IMR-90 (cell line): ENCODE measurements at regions not wholly inside any gene's neighbourhood (a gene's known extent, or its start where the extent isn't known, plus 50 kb on each side); places are given as distances from the start of the nearest gene placed in this dataset.

Experiments used
- ATAC-seq: fragments of 200-7000 bp; cut with Tn5 transposase; 2 replicates; pipeline ENCODE4 v1.9.1; 2020; ENCODE audit warnings: low read depth, mild to moderate bottlenecking, moderate library complexity
- BruUV-seq: library from RNA; stranded (reverse); fragments of 400-500 nt; replicated peaks from 2 replicates; lab custom pipeline; 2021; lab: Mats Ljungman, UMichigan
- CTCF ChIA-PET: fragments of 300-600 bp; formaldehyde crosslinking; extraction: SDS; loops from one replicate; lab custom pipeline; 2021; ENCODE audit warnings: antibody characterized with exemption; lab: Yijun Ruan, JAX
- POLR2A ChIA-PET: fragments of 300-600 bp; sonication (Branson Sonifier 250); formaldehyde crosslinking; loops from one replicate; lab custom pipeline; 2022; ENCODE audit warnings: antibody characterized with exemption; ENCODE audit not compliant: unreplicated experiment; lab: Charles Lee
- DNase-seq: peaks from one replicate; pipeline ENCODE4 v3.0.0; 2013
- H2AFZ ChIP-seq: replicated peaks from 2 replicates; pipeline ENCODE3; 2013; ENCODE audit warnings: low read length, mild to moderate bottlenecking; ENCODE audit not compliant: poor library complexity
- H2AK5ac ChIP-seq: 2 replicates; pipeline ENCODE4 v1.6.1; 2013; ENCODE audit warnings: low read depth, low read length, inconsistent platforms
- H2AK9ac ChIP-seq: replicated peaks from 2 replicates; pipeline ENCODE3; 2013; ENCODE audit warnings: mild to moderate bottlenecking, low read depth, low read length, moderate library complexity; ENCODE audit not compliant: poor library complexity
- H2BK120ac ChIP-seq: 2 replicates; pipeline ENCODE4 v1.6.1; 2013; ENCODE audit warnings: low read depth, low read length, inconsistent platforms
- H2BK15ac ChIP-seq: 3 replicates; pipeline ENCODE4 v1.6.1; 2013; ENCODE audit warnings: low read depth, low read length, inconsistent platforms
- H2BK20ac ChIP-seq: 2 replicates; pipeline ENCODE4 v1.6.1; 2013; ENCODE audit warnings: low read depth, mild to moderate bottlenecking, inconsistent platforms, low read length, moderate library complexity
- H2BK5ac ChIP-seq: 2 replicates; pipeline ENCODE4 v1.6.1; 2013; ENCODE audit warnings: mild to moderate bottlenecking, low read depth, low read length, inconsistent platforms; ENCODE audit not compliant: poor library complexity, severe bottlenecking
- H3K14ac ChIP-seq: replicated peaks from 2 replicates; pipeline ENCODE4 v1.6.1; 2013; ENCODE audit warnings: low read depth, low read length, inconsistent platforms
- H3K18ac ChIP-seq: 2 replicates; pipeline ENCODE4 v1.6.1; 2013; ENCODE audit warnings: low read depth, low read length, control low read depth
- H3K23ac ChIP-seq: 2 replicates; pipeline ENCODE4 v1.6.1; 2013; ENCODE audit warnings: low read depth, low read length, inconsistent platforms
- H3K27ac ChIP-seq: 2 replicates; pipeline ENCODE4 v1.5.1; 2013; ENCODE audit warnings: mild to moderate bottlenecking, control low read depth, low read length; ENCODE audit not compliant: insufficient read depth
- H3K27me3 ChIP-seq: 2 replicates; pipeline ENCODE4 v1.6.1; 2013; ENCODE audit warnings: low read length; ENCODE audit not compliant: control insufficient read depth, insufficient read depth
- H3K36me3 ChIP-seq: 2 replicates; pipeline ENCODE4 v1.6.1; 2013; ENCODE audit warnings: low read length, mixed read lengths; ENCODE audit not compliant: control insufficient read depth, insufficient read depth
- H3K4ac ChIP-seq: 2 replicates; pipeline ENCODE4 v1.6.1; 2013; ENCODE audit warnings: low read depth, low read length, inconsistent platforms
- H3K4me1 ChIP-seq: 2 replicates; pipeline ENCODE4 v1.6.1; 2013; ENCODE audit warnings: low read length, mixed read lengths; ENCODE audit not compliant: control insufficient read depth, insufficient read depth
- H3K4me2 ChIP-seq: 2 replicates; pipeline ENCODE4 v1.6.1; 2013; ENCODE audit warnings: low read depth, mild to moderate bottlenecking, control low read depth, low read length, moderate library complexity
- H3K4me3 ChIP-seq: 2 replicates; pipeline ENCODE4 v1.5.1; 2013; ENCODE audit warnings: low read depth, mild to moderate bottlenecking, control low read depth, low read length, moderate library complexity; ENCODE audit not compliant: insufficient read depth
- H3K56ac ChIP-seq: 2 replicates; pipeline ENCODE4 v1.6.1; 2013; ENCODE audit warnings: low read length, inconsistent platforms; ENCODE audit not compliant: insufficient read depth; ENCODE audit errors: extremely low read depth
- H3K79me1 ChIP-seq, 2 experiments: 2 replicates each; pipeline ENCODE4 v1.6.1; 2013; ENCODE audit warnings: low read length in 2 of 2, inconsistent platforms in 1 of 2, low read depth in 1 of 2
- H3K9ac ChIP-seq: 2 replicates; pipeline ENCODE4 v1.6.1; 2013; ENCODE audit warnings: low read depth, low read length, control low read depth
- H3K9me1 ChIP-seq: 2 replicates; pipeline ENCODE4 v1.6.1; 2013; ENCODE audit warnings: low read length, inconsistent platforms; ENCODE audit not compliant: insufficient read depth
- H3K9me3 ChIP-seq: 2 replicates; pipeline ENCODE4 v1.6.1; 2013; ENCODE audit warnings: low read length; ENCODE audit not compliant: control insufficient read depth, insufficient read depth
- H4K20me1 ChIP-seq: 2 replicates; pipeline ENCODE4 v1.6.1; 2013; ENCODE audit warnings: low read length, inconsistent platforms; ENCODE audit not compliant: insufficient read depth
- H4K5ac ChIP-seq: 2 replicates; pipeline ENCODE4 v1.6.1; 2013; ENCODE audit warnings: mild to moderate bottlenecking, low read depth, low read length, control low read depth
- H4K8ac ChIP-seq, 2 experiments: 2 replicates each; pipeline ENCODE4 v1.6.1; 2013; ENCODE audit warnings: low read depth in 2 of 2, low read length in 2 of 2, control low read depth in 1 of 2, inconsistent platforms in 1 of 2
- H4K91ac ChIP-seq: 2 replicates; pipeline ENCODE4 v1.6.1; 2013; ENCODE audit warnings: low read depth, low read length, inconsistent platforms; ENCODE audit not compliant: insufficient read depth
- MAZ ChIP-seq: IDR thresholded peaks from 2 replicates; pipeline ENCODE4 v1.6.1; 2012; ENCODE audit warnings: low read depth, mild to moderate bottlenecking, low read length, improper control_type of control experiment, moderate library complexity, borderline replicate concordance
- SMC3 ChIP-seq: fragments of 150-350 bp; IDR thresholded peaks from 2 replicates; pipeline ENCODE4 v1.6.1; 2016; ENCODE audit warnings: low read depth, mild to moderate bottlenecking, antibody characterized with exemption, low read length, moderate library complexity
- WGBS, 2 experiments: methylation state at CpG; one replicate each; pipeline versions ENCODE4 v1.1.5 to v1.1.7; 2013; ENCODE audit warnings: missing lambda C conversion rate in 2 of 2; ENCODE audit not compliant: insufficient read length in 1 of 2; ENCODE audit errors: extremely low coverage in 2 of 2; 5-methylcytosine and 5-hydroxymethylcytosine counted together
- dilution Hi-C: fragments of 300-500 bp; cut with HindIII; formaldehyde crosslinking; loops from one replicate; pipeline ENCODE4 v1.14.3; 2018; ENCODE audit warnings: low sequenced_read_pairs; ENCODE audit not compliant: unreplicated experiment
- in situ Hi-C: fragments of 300-500 bp; cut with MboI; formaldehyde crosslinking; loops from 3 replicates; pipeline ENCODE4 v1.14.3; 2019; ENCODE audit warnings: low sequenced_read_pairs, inconsistent platforms, mixed read lengths
- intact Hi-C: fragments of 100-400 bp; cut with micrococcal nuclease; formaldehyde crosslinking; loops from 2 replicates; pipeline ENCODE4 v1.10.0; 2022

- WGBS, 2 experiments = no CpG with 5 or more reads among the region's 8 CpGs
- no TSS peak for BruUV-seq
- no peak overlapping the region for H4K91ac ChIP-seq
- H3K4ac ChIP-seq = no peak overlapping the region
- H2AK9ac ChIP-seq = no peak overlapping the region
- in situ Hi-C loops = no loop called here
- no peak overlapping the region for H2AK5ac ChIP-seq
- no peak overlapping the region for H2AFZ ChIP-seq
- H3K9me3 ChIP-seq = peaks cover 15% of the 10 kb centered on the region
- ChIA-PET CTCF (no interaction called here), POLR2A (no interaction called here)
- H3K18ac ChIP-seq = no peak overlapping the region
- no peak overlapping the region for H3K23ac ChIP-seq
- no peaks in the 10 kb centered on the region for H4K20me1 ChIP-seq
- H3K79me1 ChIP-seq = no peaks in the 10 kb centered on the region
- no peak overlapping the region for H3K56ac ChIP-seq
- dilution Hi-C loops = no loop called here
- H3K4me2 ChIP-seq = no peak overlapping the region
- no peaks in the 10 kb centered on the region for H3K9me1 ChIP-seq
- no peak overlapping the region for H2BK15ac ChIP-seq
- no peak overlapping the region for H3K4me3 ChIP-seq
- DNase-seq (no peak), ATAC-seq (no peak)
- H2BK5ac ChIP-seq = no peak overlapping the region
- no peak overlapping the region for H4K8ac ChIP-seq
- no peak overlapping the region for H3K14ac ChIP-seq
- no peak overlapping the region for H4K5ac ChIP-seq
- H3K27me3 ChIP-seq = no peaks in the 10 kb centered on the region
- H2BK120ac ChIP-seq = no peak overlapping the region
- intact Hi-C loops = no loop called here
- no peak overlapping the region for H3K27ac ChIP-seq
- no peaks in the 10 kb centered on the region for H3K36me3 ChIP-seq
- TF ChIP-seq SMC3 = no peak
- TF ChIP-seq MAZ = no peak
- no peak overlapping the region for H2BK20ac ChIP-seq
- no peaks in the 10 kb centered on the region for H3K4me1 ChIP-seq
- H3K9ac ChIP-seq = no peak overlapping the region
Measured at GRCh38 chr9:65411901-65412300, 126.9 kb upstream of the FOXD4L5 start.
